ENCODE measurements at regions not wholly inside any gene's neighbourhood (a gene's known extent, or its start where the extent isn't known, plus 50 kb on each side); places are given as distances from the start of the nearest gene placed in this dataset.

GRCh38 chr18:40577981-40578365 is 1377.1 kb upstream of the PIK3C3 start:
- Histone ChIP-seq H2BK120ac (replicated peaks; ENCODE audit: low read depth, low read length) (no peak overlapping the region), H2BK12ac (ENCODE audit: low read depth, low read length) (no peak overlapping the region), H2BK20ac (ENCODE audit: low read length) (no peak overlapping the region), H2BK5ac (ENCODE audit: low read depth, low read length) (no peak overlapping the region), H3K27me3 (replicated peaks in 1 of 4; ENCODE audit: control insufficient read depth in 3 of 4, extremely low read depth in 1 of 4, insufficient read depth in 3 of 4, low read length in 3 of 4) (no peaks in the 10 kb centered on the region), H3K14ac (ENCODE audit: insufficient read length) (no peak overlapping the region), H3K9ac (replicated peaks in 1 of 4; ENCODE audit: extremely low read depth in 1 of 4, low read depth in 3 of 4, low read length in 3 of 4) (no peak overlapping the region), H4K8ac (ENCODE audit: extremely low read depth, insufficient read depth, low read length) (no peak overlapping the region), H3K56ac (replicated peaks; ENCODE audit: insufficient read length, low read depth, low read length) (no peak overlapping the region), H2AK5ac (ENCODE audit: low read depth, low read length) (no peak overlapping the region), H3K23me2 (ENCODE audit: low read depth, low read length) (no peaks in the 10 kb centered on the region), H3K79me1 (ENCODE audit: low read depth, low read length) (no peaks in the 10 kb centered on the region), H3K4ac (replicated peaks; ENCODE audit: insufficient read length, low read depth, low read length) (no peak overlapping the region), H3K4me3 (ENCODE audit: extremely low read depth in 1 of 4, insufficient read depth in 2 of 4, low read depth in 3 of 4, low read length in 4 of 4) (no peak overlapping the region), H4K20me1 (replicated peaks in 1 of 2; ENCODE audit: control insufficient read depth in 1 of 2, insufficient read depth in 2 of 2, low read length in 2 of 2) (no peaks in the 10 kb centered on the region), H2BK15ac (ENCODE audit: low read length) (no peak overlapping the region), H3K9me3 (ENCODE audit: insufficient read depth in 2 of 2, low read depth in 1 of 2, low read length in 1 of 2) (no peaks in the 10 kb centered on the region), H3K4me2 (ENCODE audit: insufficient read depth in 1 of 2, low read depth in 2 of 2, low read length in 2 of 2) (no peak overlapping the region), H3K18ac (ENCODE audit: extremely low read depth, low read length) (no peak overlapping the region), H4K91ac (replicated peaks; ENCODE audit: insufficient read length, low read length) (no peak overlapping the region), H3K79me2 (ENCODE audit: control insufficient read depth in 1 of 2, insufficient read depth in 2 of 2, low read length in 2 of 2) (no peaks in the 10 kb centered on the region), H4K5ac (ENCODE audit: insufficient read length, low read depth, low read length) (no peak overlapping the region), H3K23ac (ENCODE audit: insufficient read length) (no peak overlapping the region), H3K27ac (ENCODE audit: low read depth, low read length) (no peak overlapping the region), H2AFZ (ENCODE audit: low read length) (no peak overlapping the region), H3K36me3 (ENCODE audit: control insufficient read depth in 2 of 4, insufficient read depth in 4 of 4, low read length in 3 of 4) (no peaks in the 10 kb centered on the region), H3K4me1 (replicated peaks in 1 of 4; ENCODE audit: control insufficient read depth in 3 of 4, insufficient read depth in 4 of 4, low read length in 3 of 4) (peaks cover 2 to 6% (median 4%) of the 10 kb centered on the region in 4 experiments; a peak in 5 of 7 replicates)
- ChIA-PET CTCF (ENCODE audit: partially characterized antibody) (interaction anchor here (1.3 kb wide), 1 partner anchor 12 kb away, joined by 3 read pairs; no protein-coding TSS in a partner anchor), POLR2A (ENCODE audit: partially characterized antibody) (no interaction called here)
- no peak for DNase-seq (ENCODE audit: low read depth in 1 of 2, low spot score in 2 of 2)
- WGBS, 2 experiments (ENCODE audit: extremely low coverage in 1 of 2, insufficient coverage in 1 of 2, insufficient read length in 1 of 2, insufficient replicate concordance in 2 of 2, low coverage in 1 of 2, low lambda C conversion rate in 2 of 2, missing lambda C conversion rate in 1 of 2), result 89% methylated on average over 4 of the region's 4 CpGs; no CpG with 5 or more reads in 1 of the 2 experiments
- FAIRE-seq, result no peak
- TF ChIP-seq GTF2F1 (IDR thresholded peaks at IDR 0.05; ENCODE audit: borderline replicate concordance, low read depth, low read length) (no peak), HDAC6 (IDR thresholded peaks at IDR 0.05; ENCODE audit: low read depth, low read length) (no peak), KDM5A (IDR thresholded peaks at IDR 0.05; ENCODE audit: low read length) (no peak), TBP (IDR thresholded peaks at IDR 0.05; ENCODE audit: low read depth, low read length) (no peak), CHD2 (IDR thresholded peaks at IDR 0.05; ENCODE audit: low read length) (no peak), TCF12 (IDR thresholded peaks at IDR 0.05; ENCODE audit: low read depth, low read length) (no peak), ASH2L (IDR thresholded peaks at IDR 0.05; ENCODE audit: low read length) (no peak), SIN3A (conservative IDR thresholded peaks at IDR 0.05 in 1 of 2, IDR thresholded peaks at IDR 0.05 in 1 of 2; ENCODE audit: low read depth in 1 of 2, low read length in 2 of 2) (no peak), SAP30 (IDR thresholded peaks at IDR 0.05; ENCODE audit: insufficient read depth, insufficient replicate concordance, low read length) (no peak), EP300 (IDR thresholded peaks at IDR 0.05; ENCODE audit: borderline replicate concordance in 1 of 2, low read depth in 2 of 2, low read length in 2 of 2) (no peak), NRF1 (IDR thresholded peaks at IDR 0.05; ENCODE audit: low read depth, low read length) (no peak), CREB1 (IDR thresholded peaks at IDR 0.05) (no peak)
- TF ChIP-seq, protein P1, sequence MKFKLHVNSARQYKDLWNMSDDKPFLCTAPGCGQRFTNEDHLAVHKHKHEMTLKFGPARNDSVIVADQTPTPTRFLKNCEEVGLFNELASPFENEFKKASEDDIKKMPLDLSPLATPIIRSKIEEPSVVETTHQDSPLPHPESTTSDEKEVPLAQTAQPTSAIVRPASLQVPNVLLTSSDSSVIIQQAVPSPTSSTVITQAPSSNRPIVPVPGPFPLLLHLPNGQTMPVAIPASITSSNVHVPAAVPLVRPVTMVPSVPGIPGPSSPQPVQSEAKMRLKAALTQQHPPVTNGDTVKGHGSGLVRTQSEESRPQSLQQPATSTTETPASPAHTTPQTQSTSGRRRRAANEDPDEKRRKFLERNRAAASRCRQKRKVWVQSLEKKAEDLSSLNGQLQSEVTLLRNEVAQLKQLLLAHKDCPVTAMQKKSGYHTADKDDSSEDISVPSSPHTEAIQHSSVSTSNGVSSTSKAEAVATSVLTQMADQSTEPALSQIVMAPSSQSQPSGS (IDR thresholded peaks at IDR 0.05; ENCODE audit: low read length), result no peak

Measured in H1 (cell line).